ENCODE measurements at regions not wholly inside any gene's neighbourhood (a gene's known extent, or its start where the extent isn't known, plus 50 kb on each side); places are given as distances from the start of the nearest gene placed in this dataset.
A peak's percentile ranks its signal among the peaks of the same experiment; 100 is the strongest.

DNA sequence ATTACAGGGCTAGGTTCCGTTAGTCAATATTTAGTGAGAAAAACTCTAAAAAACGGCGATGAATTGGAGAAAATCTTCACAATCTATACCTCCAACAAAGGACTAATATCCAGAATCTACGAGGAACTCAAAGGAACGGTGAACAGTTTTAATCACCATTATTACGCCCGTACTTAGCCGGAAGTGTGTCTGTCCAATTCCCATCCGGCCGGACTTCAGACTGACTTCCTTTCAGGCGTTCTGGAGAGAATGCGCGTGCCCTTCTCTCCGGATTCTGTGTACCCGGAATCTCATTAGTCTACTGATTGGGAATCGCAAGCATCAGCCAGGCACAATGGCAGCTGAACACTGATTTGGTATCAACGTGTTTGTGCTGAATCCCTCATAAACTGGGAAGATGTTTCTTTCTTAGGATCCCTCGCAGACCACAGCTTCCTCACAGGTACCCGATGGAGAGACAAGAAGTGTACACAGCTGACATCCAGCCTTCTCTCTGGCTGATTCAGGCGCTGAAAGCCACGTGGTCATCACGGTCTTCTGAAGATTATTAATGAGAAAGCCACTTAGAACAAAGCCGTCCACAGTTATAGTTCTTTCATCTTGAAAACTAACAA is 239.9 kb downstream of the ZNF516 start:
- Histone ChIP-seq H3K4me3 (no peak overlapping the region), H3K27ac (replicated peaks in 1 of 4) (no peak overlapping the region), H3K9me3 (no peaks in the 10 kb centered on the region), H3K4me1 (peaks cover 0 to 5% (median 2%) of the 10 kb centered on the region in 4 donors), H3K36me3 (no peaks in the 10 kb centered on the region), H3K27me3 (peaks cover 0 to 3% (median 0%) of the 10 kb centered on the region in 4 donors)
- WGBS = 92% methylated on average over 23 of the region's 23 CpGs
- TF ChIP-seq POLR2AphosphoS5 (IDR thresholded peaks at IDR 0.05) (no peak), EP300 (IDR thresholded peaks at IDR 0.05) (no peak), POLR2A (IDR thresholded peaks at IDR 0.05; ENCODE audit: low read depth) (no peak)
- TF ChIP-seq, protein P1, sequence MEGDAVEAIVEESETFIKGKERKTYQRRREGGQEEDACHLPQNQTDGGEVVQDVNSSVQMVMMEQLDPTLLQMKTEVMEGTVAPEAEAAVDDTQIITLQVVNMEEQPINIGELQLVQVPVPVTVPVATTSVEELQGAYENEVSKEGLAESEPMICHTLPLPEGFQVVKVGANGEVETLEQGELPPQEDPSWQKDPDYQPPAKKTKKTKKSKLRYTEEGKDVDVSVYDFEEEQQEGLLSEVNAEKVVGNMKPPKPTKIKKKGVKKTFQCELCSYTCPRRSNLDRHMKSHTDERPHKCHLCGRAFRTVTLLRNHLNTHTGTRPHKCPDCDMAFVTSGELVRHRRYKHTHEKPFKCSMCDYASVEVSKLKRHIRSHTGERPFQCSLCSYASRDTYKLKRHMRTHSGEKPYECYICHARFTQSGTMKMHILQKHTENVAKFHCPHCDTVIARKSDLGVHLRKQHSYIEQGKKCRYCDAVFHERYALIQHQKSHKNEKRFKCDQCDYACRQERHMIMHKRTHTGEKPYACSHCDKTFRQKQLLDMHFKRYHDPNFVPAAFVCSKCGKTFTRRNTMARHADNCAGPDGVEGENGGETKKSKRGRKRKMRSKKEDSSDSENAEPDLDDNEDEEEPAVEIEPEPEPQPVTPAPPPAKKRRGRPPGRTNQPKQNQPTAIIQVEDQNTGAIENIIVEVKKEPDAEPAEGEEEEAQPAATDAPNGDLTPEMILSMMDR (IDR thresholded peaks at IDR 0.05) = no peak
- intact Hi-C loops (cut with DNase I) = no loop called here
- no peak for DNase-seq (ENCODE audit: extremely low spot score)

DNA sequence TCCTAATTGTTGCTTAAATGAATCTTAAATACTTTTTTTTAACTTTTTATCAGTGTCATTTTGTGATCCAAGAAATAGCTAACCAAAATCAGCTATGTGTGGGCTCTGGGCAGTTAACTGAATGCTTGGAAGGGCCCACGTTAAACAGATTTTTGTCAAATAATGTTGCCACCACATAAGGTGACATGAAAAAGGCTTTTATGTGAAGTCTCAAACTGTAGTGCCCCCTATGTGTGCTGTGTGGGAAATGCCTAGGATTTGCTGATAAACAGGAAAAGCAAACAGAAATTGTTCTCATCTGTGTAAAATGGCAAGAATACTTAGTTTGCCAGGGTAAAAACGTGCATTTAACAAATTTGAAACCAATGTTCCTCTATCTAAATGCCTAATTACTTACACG is 242.2 kb downstream of the ZNF516 start:
- Histone ChIP-seq H3K27me3 (no peaks in the 10 kb centered on the region), H3K9me3 (no peaks in the 10 kb centered on the region), H3K27ac (replicated peaks in 1 of 4) (no peak overlapping the region), H3K4me1 (peaks cover 0 to 5% (median 2%) of the 10 kb centered on the region in 4 donors), H3K4me3 (no peak overlapping the region), H3K36me3 (no peaks in the 10 kb centered on the region)
- no peak for DNase-seq (ENCODE audit: extremely low spot score)
- intact Hi-C loops (cut with DNase I) = no loop called here
- no peak for TF ChIP-seq POLR2AphosphoS5 (IDR thresholded peaks at IDR 0.05)
- TF ChIP-seq, protein P1 (IDR thresholded peaks at IDR 0.05) = peak in 2 of 3 experiments; percentile 15 to 16
- no peak for TF ChIP-seq EP300 (IDR thresholded peaks at IDR 0.05)
- no peak for TF ChIP-seq POLR2A (IDR thresholded peaks at IDR 0.05; ENCODE audit: low read depth)
- 43% methylated on average over 3 of the region's 3 CpGs for WGBS

DNA sequence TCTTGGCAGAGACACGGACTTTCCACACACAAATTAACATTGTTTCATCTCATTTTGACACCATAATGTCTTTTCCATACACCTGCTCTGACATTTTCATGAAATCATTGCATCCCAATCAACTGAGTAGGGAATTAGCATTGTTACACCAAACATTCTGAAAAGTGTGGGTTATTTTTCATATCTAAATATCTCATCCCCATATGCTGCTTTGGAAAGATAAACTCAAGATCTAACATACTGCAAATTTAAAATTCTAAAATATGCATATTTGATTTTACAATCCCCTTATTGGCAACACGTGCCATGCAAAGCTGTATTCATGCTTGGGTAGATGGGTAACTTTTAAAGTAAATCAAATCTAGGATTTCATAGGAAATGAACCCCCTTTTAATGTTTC is 242.9 kb downstream of the ZNF516 start:
- TF ChIP-seq EP300 (IDR thresholded peaks at IDR 0.05) (no peak), POLR2A (IDR thresholded peaks at IDR 0.05; ENCODE audit: low read depth) (no peak), POLR2AphosphoS5 (IDR thresholded peaks at IDR 0.05) (no peak)
- TF ChIP-seq, protein P1 (IDR thresholded peaks at IDR 0.05) = no peak
- Histone ChIP-seq H3K36me3 (no peaks in the 10 kb centered on the region), H3K4me1 (peaks cover 0 to 5% (median 2%) of the 10 kb centered on the region in 4 donors), H3K9me3 (no peaks in the 10 kb centered on the region), H3K4me3 (no peak overlapping the region), H3K27ac (replicated peaks in 1 of 4) (no peak overlapping the region), H3K27me3 (no peaks in the 10 kb centered on the region)
- intact Hi-C loops (cut with DNase I) = no loop called here
- DNase-seq (ENCODE audit: extremely low spot score) = no peak
- WGBS = 90% methylated on average over 2 of the region's 2 CpGs

DNA sequence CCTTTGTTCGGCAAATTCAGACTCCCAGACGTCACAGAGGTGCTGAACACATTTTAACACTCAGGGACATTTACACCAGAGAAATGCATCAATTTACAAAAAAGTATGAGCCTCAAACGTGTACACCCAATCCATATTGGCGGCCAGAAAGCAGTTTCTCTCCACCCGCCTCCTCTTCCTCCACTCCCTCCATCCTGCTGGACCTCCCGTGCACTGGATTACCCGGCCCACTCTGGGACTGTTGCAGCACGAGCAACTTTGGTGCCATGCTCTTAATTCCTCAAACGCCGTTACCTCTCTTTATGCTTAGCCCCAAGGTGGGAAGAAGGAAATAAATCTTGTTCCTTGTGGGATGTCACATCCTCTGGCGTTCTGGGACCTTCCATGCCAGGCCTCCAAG is 243.4 kb downstream of the ZNF516 start:
- intact Hi-C loops (cut with DNase I) = no loop called here
- 72% methylated on average over 11 of the region's 11 CpGs for WGBS
- Histone ChIP-seq H3K9me3 (no peaks in the 10 kb centered on the region), H3K4me1 (peaks cover 0 to 3% (median 1%) of the 10 kb centered on the region in 4 donors), H3K4me3 (no peak overlapping the region), H3K36me3 (no peaks in the 10 kb centered on the region), H3K27ac (replicated peaks in 1 of 4) (no peak overlapping the region), H3K27me3 (no peaks in the 10 kb centered on the region)
- DNase-seq (ENCODE audit: extremely low spot score) = peak; percentile 86
- TF ChIP-seq, protein P1 (IDR thresholded peaks at IDR 0.05) = no peak
- TF ChIP-seq POLR2A (IDR thresholded peaks at IDR 0.05; ENCODE audit: low read depth) (no peak), POLR2AphosphoS5 (IDR thresholded peaks at IDR 0.05) (no peak), EP300 (IDR thresholded peaks at IDR 0.05) (no peak)

DNA sequence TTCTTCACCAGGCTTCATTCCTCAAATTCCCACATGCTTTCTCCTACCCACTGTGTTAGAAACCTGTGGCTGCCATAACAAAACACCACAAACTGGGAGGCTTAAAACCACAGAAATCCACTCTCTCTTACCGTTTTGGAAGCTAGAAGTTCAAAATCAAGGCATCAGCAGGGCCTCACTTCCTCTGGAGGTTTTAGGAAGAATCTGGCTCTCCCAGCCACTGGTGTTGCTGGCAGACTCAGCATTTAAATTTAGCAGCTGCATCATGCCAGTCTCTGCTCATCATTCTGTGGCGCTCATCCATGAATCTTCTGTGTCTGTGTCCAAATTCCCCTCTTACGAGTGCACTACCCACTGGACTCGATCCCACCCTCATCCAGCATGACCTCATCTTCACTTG is 248.5 kb downstream of the ZNF516 start:
- DNase-seq (ENCODE audit: extremely low spot score) = peak; percentile 17
- Histone ChIP-seq H3K27ac (replicated peaks in 1 of 4) (no peak overlapping the region), H3K27me3 (no peaks in the 10 kb centered on the region), H3K4me3 (no peak overlapping the region), H3K4me1 (no peaks in the 10 kb centered on the region), H3K36me3 (no peaks in the 10 kb centered on the region), H3K9me3 (no peaks in the 10 kb centered on the region)
- intact Hi-C loops (cut with DNase I) = no loop called here
- WGBS = 62% methylated on average over 4 of the region's 4 CpGs
- TF ChIP-seq POLR2AphosphoS5 (IDR thresholded peaks at IDR 0.05) (no peak), POLR2A (IDR thresholded peaks at IDR 0.05; ENCODE audit: low read depth) (no peak), EP300 (IDR thresholded peaks at IDR 0.05) (no peak)
- TF ChIP-seq, protein P1 (IDR thresholded peaks at IDR 0.05) = no peak
